HepG2 (cell line): ENCODE measurements at regions not wholly inside any gene's neighbourhood (a gene's known extent, or its start where the extent isn't known, plus 50 kb on each side); places are given as distances from the start of the nearest gene placed in this dataset.

Source experiments
- ATAC-seq: fragments of 200-7000 bp; cut with Tn5 transposase; 3 replicates; pipeline ENCODE4 v1.9.1; 2020; ENCODE audit warnings: mild to moderate bottlenecking, moderate library complexity
- BruUV-seq: library from RNA; stranded (reverse); fragments of 400-500 nt; replicated peaks from 2 replicates; lab custom pipeline; 2021; lab: Mats Ljungman, UMichigan
- CTCF ChIA-PET: fragments of 300-600 bp; formaldehyde crosslinking; extraction: SDS; loops from one replicate; lab custom pipeline; 2021; ENCODE audit warnings: low total read pairs, inconsistent platforms, low intra/inter-chr PET ratio; lab: Yijun Ruan, JAX
- POLR2A ChIA-PET: fragments of 350-600 bp; sonication (Branson Sonifier 250); formaldehyde crosslinking; loops from one replicate; lab custom pipeline; 2020; ENCODE audit warnings: antibody characterized with exemption, inconsistent platforms; lab: Yijun Ruan, JAX
- DNase-seq: peaks from one replicate; pipeline ENCODE4 v3.0.0-alpha.2; 2015; ENCODE audit warnings: low spot score
- FAIRE-seq: peaks from 3 replicates; lab custom pipeline; 2011; peaks lifted over from hg19 to GRCh38; lab: Jason Lieb, UNC
- H2AFZ ChIP-seq: one replicate; pipeline ENCODE4 v1.6.1; 2011; ENCODE audit warnings: low read length, inconsistent platforms
- H3K27ac ChIP-seq: fragments of 300-600 bp; 3 replicates; pipeline ENCODE4 v1.8.0; 2011; ENCODE audit warnings: mixed run types, mild to moderate bottlenecking, mixed read lengths, low read length, inconsistent platforms; ENCODE audit not compliant: insufficient read depth; ENCODE audit errors: extremely low read length
- H3K27me3 ChIP-seq, 2 experiments: fragments of 200-600 bp in 1 of 2; 2 replicates in 1 of 2; 3 replicates in 1 of 2; pipeline versions ENCODE4 v1.6.0 to v1.8.0; 2011; ENCODE audit warnings: low read length in 2 of 2, mild to moderate bottlenecking in 2 of 2, moderate library complexity in 2 of 2, inconsistent platforms in 1 of 2; ENCODE audit not compliant: insufficient read depth in 2 of 2, control insufficient read depth in 1 of 2
- H3K36me3 ChIP-seq, 2 experiments: fragments of 200-600 bp in 1 of 2; replicated peaks in 1 of 2; 2 replicates in 1 of 2; 3 replicates in 1 of 2; pipeline versions ENCODE4 v1.5.1 to v1.8.0; 2011; ENCODE audit warnings: low read length in 2 of 2, inconsistent platforms in 1 of 2; ENCODE audit not compliant: insufficient read depth in 2 of 2, control insufficient read depth in 1 of 2
- H3K4me1 ChIP-seq: 2 replicates; pipeline ENCODE4 v1.5.1; 2012; ENCODE audit warnings: low read length, inconsistent platforms; ENCODE audit not compliant: insufficient read depth
- H3K4me2 ChIP-seq: 2 replicates; pipeline ENCODE4 v1.6.0; 2011; ENCODE audit warnings: low read depth, low read length, inconsistent platforms
- H3K4me3 ChIP-seq, 3 experiments: fragments of 200-600 bp in 1 of 3; sonication (generic), shearing (Covaris generic) in 1 of 3; replicated peaks in 1 of 3; 2 replicates each; pipeline ENCODE4 v1.5.1; 2011 to 2016; ENCODE audit warnings: low read length in 3 of 3, inconsistent platforms in 2 of 3, low read depth in 2 of 3, mild to moderate bottlenecking in 2 of 3, control low read depth in 1 of 3, mixed read lengths in 1 of 3; ENCODE audit not compliant: insufficient read depth in 1 of 3
- H3K79me2 ChIP-seq: one replicate; pipeline ENCODE4 v1.6.1; 2011; ENCODE audit warnings: low read length, inconsistent platforms; ENCODE audit not compliant: insufficient read depth
- H3K9ac ChIP-seq: 2 replicates; pipeline ENCODE4 v1.6.0; 2011; ENCODE audit warnings: mild to moderate bottlenecking, low read depth, low read length, inconsistent platforms; ENCODE audit not compliant: insufficient read depth
- H3K9me3 ChIP-seq: 2 replicates; pipeline ENCODE4 v1.5.1; 2012; ENCODE audit warnings: mild to moderate bottlenecking, low read length
- H4K20me1 ChIP-seq: 2 replicates; pipeline ENCODE4 v1.6.0; 2011; ENCODE audit warnings: inconsistent platforms, mild to moderate bottlenecking, low read length, moderate library complexity; ENCODE audit not compliant: insufficient read depth
- CSRNP2 ChIP-seq: sonication (generic); formaldehyde crosslinking; conservative IDR thresholded peaks from 2 replicates; pipeline ENCODE4 v1.8.0; 2022; ENCODE audit warnings: low read depth, missing genetic modification reagents
- ELF3 ChIP-seq: IDR thresholded peaks from 2 replicates; pipeline ENCODE4 v1.6.1; 2016; ENCODE audit warnings: missing genetic modification reagents, missing compliant biosample characterization
- ETV5 ChIP-seq: IDR thresholded peaks from 2 replicates; pipeline ENCODE4 v1.6.1; 2018; ENCODE audit warnings: missing biosample characterization, missing genetic modification reagents, inconsistent platforms, borderline replicate concordance
- ETV6 ChIP-seq: sonication (generic); formaldehyde crosslinking; conservative IDR thresholded peaks from 2 replicates; pipeline ENCODE4 v1.4.0; 2020; ENCODE audit warnings: missing genetic modification reagents
- HNRNPK ChIP-seq: fragments of 200-400 bp; formaldehyde crosslinking; IDR thresholded peaks from 2 replicates; pipeline ENCODE4 v1.6.1; 2018; ENCODE audit warnings: low read length, low read depth, moderate library complexity, mild to moderate bottlenecking; ENCODE audit not compliant: poor library complexity, severe bottlenecking
- NCOA2 ChIP-seq: sonication (generic); formaldehyde crosslinking; IDR thresholded peaks from 2 replicates; pipeline ENCODE4 v1.8.0; 2022; ENCODE audit warnings: inconsistent platforms
- PHB2 ChIP-seq: fragments of 450-650 bp; IDR thresholded peaks from 2 replicates; pipeline ENCODE4 v1.6.1; 2018; ENCODE audit not compliant: partially characterized antibody
- PRDM4 ChIP-seq: sonication (generic); formaldehyde crosslinking; IDR thresholded peaks from 2 replicates; pipeline ENCODE4 v1.9.0; 2021; ENCODE audit warnings: missing genetic modification reagents, borderline replicate concordance
- RFX1 ChIP-seq: fragments of 450-650 bp; IDR thresholded peaks from 2 replicates; pipeline ENCODE4 v1.6.1; 2017
- RFX3 ChIP-seq: IDR thresholded peaks from 2 replicates; pipeline ENCODE4 v1.6.1; 2016; ENCODE audit warnings: missing biosample characterization, missing genetic modification reagents
- RFX5 ChIP-seq: IDR thresholded peaks from 2 replicates; pipeline ENCODE4 v1.6.1; 2011; ENCODE audit warnings: low read depth, low read length, improper control_type of control experiment
- SMARCE1 ChIP-seq: fragments of 450-650 bp; IDR thresholded peaks from 2 replicates; pipeline ENCODE4 v1.6.1; 2017; ENCODE audit warnings: borderline replicate concordance
- TERF1 ChIP-seq: sonication (generic); formaldehyde crosslinking; IDR thresholded peaks from 2 replicates; pipeline ENCODE4 v1.8.0; 2022; ENCODE audit warnings: mild to moderate bottlenecking, missing genetic modification reagents, moderate library complexity
- U2AF2 ChIP-seq: fragments of 200-400 bp; formaldehyde crosslinking; IDR thresholded peaks from 2 replicates; pipeline ENCODE4 v1.6.1; 2017; ENCODE audit warnings: low read depth, mild to moderate bottlenecking, low read length
- ZFP1 ChIP-seq: IDR thresholded peaks from 2 replicates; pipeline ENCODE4 v1.6.1; 2016
- ZFP90 ChIP-seq: sonication (generic); formaldehyde crosslinking; IDR thresholded peaks from 2 replicates; pipeline ENCODE4 v1.8.0; 2022; ENCODE audit warnings: missing genetic modification reagents, mild to moderate bottlenecking, inconsistent platforms, borderline replicate concordance
- ZFYVE20 ChIP-seq: sonication (generic); formaldehyde crosslinking; IDR thresholded peaks from 2 replicates; pipeline ENCODE4 v1.8.0; 2023; ENCODE audit warnings: low read depth, mild to moderate bottlenecking, moderate library complexity, missing genetic modification reagents, borderline replicate concordance
- ZNF225 ChIP-seq: sonication (generic); formaldehyde crosslinking; IDR thresholded peaks from 2 replicates; pipeline ENCODE4 v1.4.0; 2020; ENCODE audit warnings: mild to moderate bottlenecking, missing genetic modification reagents
- ZNF256 ChIP-seq: sonication (generic); formaldehyde crosslinking; conservative IDR thresholded peaks from 2 replicates; pipeline ENCODE4 v1.4.0; 2020; ENCODE audit warnings: missing genetic modification reagents
- ZNF451 ChIP-seq: sonication (generic); formaldehyde crosslinking; IDR thresholded peaks from 2 replicates; pipeline ENCODE4 v1.5.0; 2020; ENCODE audit warnings: mild to moderate bottlenecking, missing genetic modification reagents
- ZNF552 ChIP-seq: sonication (generic); formaldehyde crosslinking; IDR thresholded peaks from 2 replicates; pipeline ENCODE4 v1.9.0; 2022; ENCODE audit warnings: missing genetic modification reagents, mild to moderate bottlenecking, borderline replicate concordance
- ZNF768 ChIP-seq: sonication (generic); formaldehyde crosslinking; IDR thresholded peaks from 2 replicates; pipeline ENCODE4 v1.4.0; 2020; ENCODE audit warnings: missing genetic modification reagents
- ZNF816 ChIP-seq: sonication (generic); formaldehyde crosslinking; IDR thresholded peaks from 2 replicates; pipeline ENCODE4 v1.8.0; 2022; ENCODE audit warnings: missing genetic modification reagents, mild to moderate bottlenecking, borderline replicate concordance
- ZSCAN30 ChIP-seq: sonication (generic); formaldehyde crosslinking; IDR thresholded peaks from 2 replicates; pipeline ENCODE4 v1.5.0; 2020; ENCODE audit warnings: mild to moderate bottlenecking, missing genetic modification reagents
- WGBS: methylation state at CpG from one replicate; pipeline ENCODE4 v1.1.6; 2017; ENCODE audit warnings: low lambda C conversion rate; 5-methylcytosine and 5-hydroxymethylcytosine counted together
- in situ Hi-C: cut with HindIII; loops from 2 replicates; pipeline ENCODE4 v1.10.0; 2017; ENCODE audit warnings: low pct_unique_long_range_greater_than_20kb; ENCODE audit not compliant: extremely low pct_ligation_motif_present
- intact Hi-C: fragments of 100-400 bp; cut with micrococcal nuclease; formaldehyde crosslinking; loops from one replicate; pipeline ENCODE4 v1.10.0; 2022; ENCODE audit not compliant: unreplicated experiment

- ChIA-PET POLR2A (no interaction called here), CTCF (interaction anchor here (3.6 kb wide), 1 partner anchor 172 kb away, joined by 23 read pairs; no protein-coding TSS in a partner anchor)
- FAIRE-seq (no peak), DNase-seq (no peak), ATAC-seq (no peak)
- Histone ChIP-seq H3K27me3 (peaks cover 6 to 11% of the 10 kb centered on the region in 2 experiments; a peak in 2 of 5 replicates), H4K20me1 (no peaks in the 10 kb centered on the region; the same call in 1 of the 2 replicates), H3K36me3 (no peaks in the 10 kb centered on the region), H3K4me2 (no peak overlapping the region), H3K9ac (no peak overlapping the region), H3K4me3 (no peak overlapping the region), H3K9me3 (no peaks in the 10 kb centered on the region), H3K27ac (no peak overlapping the region), H2AFZ (no peak overlapping the region), H3K79me2 (no peaks in the 10 kb centered on the region), H3K4me1 (peaks cover 4% of the 10 kb centered on the region; the same call in 1 of the 2 replicates)
- 0% methylated on average over 1 of the region's 2 CpGs for whole genome bisulfite sequencing
- BruUV-seq, result no TSS peak
- TF ChIP-seq ETV5 (CRISPR knock-in tag) (no peak), TERF1 (CRISPR knock-in tag) (no peak), ZNF768 (CRISPR knock-in tag) (no peak), NCOA2 (CRISPR knock-in tag) (no peak), ZNF451 (CRISPR knock-in tag) (no peak), RFX5 (peak; percentile 70), ZNF225 (CRISPR knock-in tag) (no peak), ZFP1 (CRISPR knock-in tag) (no peak), RFX3 (CRISPR knock-in tag) (peak; percentile 66), U2AF2 (no peak), ZNF552 (no peak), ZNF256 (no peak), RFX1 (0 out of 2 replicates have a peak, but pooled peaks have one; percentile 24), PRDM4 (CRISPR knock-in tag) (no peak), CSRNP2 (CRISPR knock-in tag) (no peak), ZFP90 (CRISPR knock-in tag) (no peak), ELF3 (CRISPR knock-in tag) (no peak), ETV6 (no peak), HNRNPK (no peak), SMARCE1 (no peak), ZSCAN30 (CRISPR knock-in tag) (no peak), ZFYVE20 (CRISPR knock-in tag) (no peak), PHB2 (no peak), ZNF816 (no peak)
- in situ Hi-C loops, result no loop called here
- intact Hi-C loops, result no loop called here
These were observed 126.0 kb upstream of the IPO9 start for GRCh38 chr1:201702936-201703335.
